HG03439 (cell line): ENCODE measurements at regions not wholly inside any gene's neighbourhood (a gene's known extent, or its start where the extent isn't known, plus 50 kb on each side); places are given as distances from the start of the nearest gene placed in this dataset.
"Not testable (repeated sequence)": the region's sequence is repeated elsewhere in the genome, so short reads cannot be mapped to it uniquely, and the experiment has no call there.

Experiments used
- ATAC-seq: cut with Tn5 transposase; IDR thresholded peaks from one replicate; pipeline ENCODE4 v1.9.1; 2021; ENCODE audit warnings: mild to moderate bottlenecking, moderate library complexity; ENCODE audit not compliant: unreplicated experiment

- no peak for ATAC-seq
These were observed 144.2 kb upstream of the PARD3B start for GRCh38 chr2:204401114-204401513.

DNA sequence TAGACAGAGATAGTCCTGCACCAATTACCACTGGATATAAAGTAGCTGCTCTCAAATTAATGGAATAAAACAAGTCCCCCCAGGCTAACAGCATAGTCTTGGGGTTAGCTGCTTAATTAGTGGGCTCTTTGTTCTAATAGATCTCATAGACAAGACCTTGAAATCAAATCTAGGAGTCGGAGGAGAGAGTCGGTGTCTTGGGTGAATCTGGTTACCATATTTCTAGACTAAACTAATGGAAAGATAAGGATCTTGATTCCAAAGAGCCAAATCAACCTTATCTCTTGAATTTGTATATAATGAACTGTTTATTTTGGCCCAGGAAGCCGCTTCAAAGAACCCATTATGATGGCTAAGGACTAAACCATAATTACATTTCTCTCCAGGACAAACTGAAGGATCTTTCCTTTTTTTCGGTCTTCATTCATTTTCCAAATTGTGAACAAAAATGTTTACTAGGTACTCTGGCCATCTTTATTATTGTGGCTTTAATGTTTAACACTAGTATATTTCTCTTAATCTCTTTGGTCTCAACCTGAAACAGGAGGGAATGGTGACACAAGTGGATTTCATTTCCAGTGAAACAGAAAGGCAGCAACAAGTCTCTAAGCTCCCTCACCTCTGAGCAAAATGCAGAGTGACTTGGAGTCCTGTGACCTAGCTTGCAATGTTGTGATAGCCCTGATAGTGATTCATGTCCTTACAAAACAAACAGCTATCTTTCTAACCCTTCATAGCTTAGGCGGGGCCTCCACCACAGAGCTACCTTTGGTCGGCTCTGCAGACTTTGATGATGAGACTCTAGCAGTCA is 137.9 kb upstream of the PARD3B start:
- ATAC-seq: no peak

DNA sequence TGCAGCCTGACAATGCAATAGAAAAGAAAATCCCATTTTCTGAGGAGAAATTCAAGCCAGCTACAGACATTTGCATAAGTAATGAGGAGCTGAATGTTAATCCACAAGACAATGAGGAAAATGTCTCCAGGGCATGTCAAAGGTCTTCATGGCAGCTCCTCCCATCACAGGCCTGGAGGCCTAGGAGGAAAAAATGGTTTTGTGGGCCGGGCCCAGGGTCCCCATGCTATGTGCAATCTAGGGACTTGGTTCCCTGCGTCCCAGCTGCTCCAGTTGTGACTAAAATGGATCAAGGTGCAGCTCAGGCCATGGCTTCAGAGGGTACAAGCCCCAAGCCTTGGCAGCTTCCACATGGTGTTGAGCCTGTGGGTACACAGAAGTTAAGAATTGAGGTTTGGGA is 132.5 kb upstream of the PARD3B start:
- not testable (repeated sequence) for ATAC-seq

DNA sequence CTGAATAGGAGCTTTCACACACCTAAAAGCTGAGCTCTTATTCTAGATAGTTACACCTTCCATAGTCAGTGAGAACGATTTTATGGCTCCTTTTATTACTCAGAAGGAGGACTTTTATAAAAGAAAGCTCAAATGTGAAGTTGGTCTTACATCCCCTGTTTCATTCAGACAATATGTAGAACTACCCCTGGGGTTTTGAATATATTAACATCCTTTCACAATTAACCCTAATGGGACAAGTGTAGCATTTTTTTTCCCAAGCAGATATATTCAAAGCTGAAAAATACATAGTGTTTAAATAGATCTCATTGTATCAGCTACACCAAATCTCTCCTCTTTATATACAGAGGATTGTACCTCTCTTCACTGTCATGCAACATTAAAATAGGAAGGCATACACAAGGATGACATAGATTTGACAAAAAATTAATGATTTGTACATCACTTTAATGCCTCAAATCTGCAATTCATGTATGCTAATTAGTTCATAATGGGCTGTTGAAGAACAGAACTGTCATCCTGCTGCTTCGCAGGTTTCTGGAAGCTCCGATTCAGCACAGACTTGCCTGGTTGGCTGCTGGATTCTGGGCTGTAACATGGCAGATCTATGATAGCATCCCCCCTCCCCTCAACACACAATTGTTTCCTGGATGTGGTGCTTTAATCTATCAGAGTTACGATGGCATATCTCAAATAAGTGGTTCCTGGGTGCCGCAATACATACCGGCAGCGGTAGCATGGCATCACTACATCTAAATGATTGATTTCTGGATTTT is 129.7 kb upstream of the PARD3B start:
- ATAC-seq: no peak

- ATAC-seq: no peak
These were observed 129.0 kb upstream of the PARD3B start for GRCh38 chr2:204416236-204416635.

GRCh38 chr2:204425821-204426220 is 119.5 kb upstream of the PARD3B start:
- no peak for ATAC-seq

- ATAC-seq: no peak
These were observed 116.6 kb upstream of the PARD3B start for GRCh38 chr2:204428675-204429074.

- ATAC-seq: no peak
These were observed 113.7 kb upstream of the PARD3B start for GRCh38 chr2:204431529-204431928.

DNA sequence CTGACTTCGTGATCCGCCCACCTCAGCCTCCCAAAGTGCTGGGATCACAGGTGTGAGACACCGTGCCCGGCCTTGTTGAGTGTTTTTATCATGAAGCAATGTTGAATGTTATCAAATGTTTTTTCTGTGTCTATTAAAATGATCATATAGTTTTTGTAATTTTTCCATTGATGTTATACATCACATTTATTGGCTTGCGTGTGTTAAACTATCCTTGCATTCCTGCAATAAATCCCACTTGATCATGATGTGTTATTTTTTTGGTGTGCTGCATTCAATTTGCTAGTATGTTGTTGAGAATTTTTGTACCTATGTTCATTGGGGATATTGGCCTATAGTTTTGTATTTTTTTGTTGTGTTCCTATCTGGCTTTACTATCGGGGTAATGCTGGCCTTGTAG is 113.1 kb upstream of the PARD3B start:
- no peak for ATAC-seq

DNA sequence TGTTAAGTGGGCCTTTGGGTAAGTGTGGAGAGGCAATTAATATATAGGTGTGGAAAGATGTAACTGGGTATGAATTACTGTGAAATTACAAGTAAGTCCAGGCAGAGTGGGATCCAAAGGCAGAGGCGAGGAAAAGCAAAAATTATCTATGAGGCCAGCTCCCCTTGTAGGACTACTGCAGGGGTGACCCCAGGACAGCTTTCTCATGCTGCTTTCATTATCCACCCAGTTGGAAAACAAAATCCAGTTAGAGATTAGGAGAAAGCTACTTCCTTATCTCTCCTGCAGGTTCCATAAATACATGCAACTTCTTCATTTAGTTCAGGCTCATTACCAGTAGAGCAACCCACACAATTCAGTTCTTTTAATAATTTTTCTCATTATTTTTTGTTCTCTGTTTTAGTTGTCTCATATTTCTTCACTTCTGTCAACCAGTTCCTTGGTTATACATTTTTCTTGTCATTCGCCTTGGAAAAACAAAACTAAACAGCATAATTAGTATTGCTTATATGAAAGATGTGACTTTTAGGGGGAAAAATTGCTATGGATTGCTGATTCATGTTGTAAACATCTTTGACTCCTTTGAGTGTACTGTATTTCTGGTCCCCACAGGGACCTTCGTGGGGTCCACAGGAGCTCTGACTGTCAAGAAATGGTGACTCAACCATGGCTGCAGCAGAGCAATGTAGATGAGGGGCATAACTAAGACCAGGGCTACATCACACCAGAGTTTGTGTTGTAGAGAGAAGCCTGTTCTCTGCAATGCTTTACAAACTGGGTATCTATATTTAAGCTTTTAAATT is 110.4 kb upstream of the PARD3B start:
- ATAC-seq: no peak

GRCh38 chr2:204436230-204436629 is 109.0 kb upstream of the PARD3B start:
- ATAC-seq: no peak

DNA sequence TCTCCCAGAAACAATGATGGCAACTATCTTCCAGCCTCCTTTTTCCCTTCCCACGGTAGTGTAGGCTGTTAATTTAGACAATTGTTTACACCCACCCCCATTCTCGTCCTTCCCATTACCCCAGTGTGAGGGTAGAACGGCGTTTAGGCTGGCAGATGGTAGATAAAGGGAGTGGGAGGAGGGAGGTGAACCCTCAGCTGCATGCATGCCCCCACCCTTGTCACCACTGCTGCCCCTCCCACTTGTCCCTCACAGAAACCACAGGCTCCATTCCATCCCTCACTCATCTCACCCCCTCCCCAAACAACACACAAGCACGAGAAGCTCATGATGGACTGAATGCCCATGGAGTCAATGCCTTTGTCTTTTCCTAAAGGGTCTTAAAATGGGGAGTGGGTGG is 107.9 kb upstream of the PARD3B start:
- no peak for ATAC-seq

GRCh38 chr2:204437815-204438756 is 107.2 kb upstream of the PARD3B start:
- no peak for ATAC-seq

DNA sequence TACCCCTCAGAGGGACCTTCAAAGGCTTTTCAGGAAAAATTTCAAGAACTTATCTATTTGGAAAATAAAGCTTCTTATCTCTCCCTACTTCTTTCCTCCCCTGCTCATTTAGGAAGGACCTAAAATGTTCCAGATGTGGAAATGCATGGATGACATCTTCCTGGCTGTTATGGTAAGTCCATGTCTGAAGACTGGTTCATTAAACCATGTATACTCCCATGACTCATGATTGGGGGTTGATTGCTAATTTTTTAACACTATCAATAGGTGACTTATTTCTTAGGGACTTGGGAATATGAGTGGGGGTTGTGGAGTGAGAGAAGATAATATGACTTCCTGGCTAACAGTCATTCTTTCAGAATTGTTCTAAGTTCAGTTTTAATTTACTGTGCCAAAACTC is 104.0 kb upstream of the PARD3B start:
- no peak for ATAC-seq

- no peak for ATAC-seq
These were observed 100.1 kb upstream of the PARD3B start for GRCh38 chr2:204445149-204445548.

GRCh38 chr2:204447722-204448121 is 97.6 kb upstream of the PARD3B start:
- ATAC-seq: no peak

GRCh38 chr2:204449977-204450376 is 95.3 kb upstream of the PARD3B start:
- ATAC-seq: no peak

DNA sequence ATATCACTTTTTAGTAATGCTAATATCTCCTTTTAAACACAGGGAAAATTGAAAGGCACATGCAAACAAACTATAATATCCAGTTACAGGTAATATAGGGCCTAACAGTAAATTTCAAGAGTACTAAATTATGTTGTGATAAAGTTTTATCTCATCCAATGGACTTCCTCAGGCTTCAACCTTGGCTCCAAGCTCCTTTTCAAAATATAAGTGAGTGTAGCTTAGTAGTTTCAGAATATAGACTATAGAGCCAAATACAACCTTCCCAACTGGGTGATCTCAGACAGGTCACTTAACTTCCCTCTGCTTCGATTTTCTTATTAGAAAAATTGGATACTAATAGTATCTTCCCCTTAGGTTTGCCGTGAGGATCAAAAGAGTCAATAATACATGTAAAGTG is 93.5 kb upstream of the PARD3B start:
- no peak for ATAC-seq

DNA sequence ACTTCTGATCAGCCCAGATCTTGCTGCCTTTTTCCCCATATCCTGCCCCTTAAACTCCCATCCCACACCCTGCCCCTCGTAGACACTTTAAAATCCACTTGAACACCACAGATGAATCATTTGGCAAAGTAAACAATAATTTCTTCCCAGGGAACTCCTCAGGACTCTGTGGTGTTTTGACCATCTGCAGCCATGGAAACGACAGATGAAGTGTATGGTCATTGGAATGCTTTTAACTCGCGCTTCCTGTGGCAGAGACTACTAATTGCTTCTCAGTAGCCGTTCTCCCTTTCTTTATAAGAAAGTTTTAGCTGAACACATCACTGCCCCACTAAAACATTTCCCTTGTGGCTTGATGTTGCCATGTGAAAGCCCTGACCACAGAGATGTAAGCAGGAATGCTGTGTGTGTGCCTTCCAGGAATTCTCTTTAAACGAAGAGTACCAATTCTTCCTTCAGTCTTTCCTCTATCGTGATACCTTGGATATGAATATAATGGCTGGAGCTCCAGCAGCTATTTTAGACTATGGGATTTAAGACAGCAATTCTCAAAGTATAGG is 92.7 kb upstream of the PARD3B start:
- no peak for ATAC-seq

GRCh38 chr2:204453730-204454167 is 91.5 kb upstream of the PARD3B start:
- no peak for ATAC-seq
